Mesendoderm (in vitro differentiated cells): ENCODE measurements at regions not wholly inside any gene's neighbourhood (a gene's known extent, or its start where the extent isn't known, plus 50 kb on each side); places are given as distances from the start of the nearest gene placed in this dataset.

Experiments used
- DNase-seq: peaks from one replicate; pipeline ENCODE4 v3.0.0; 2013
- H2AK5ac ChIP-seq: 2 replicates; pipeline ENCODE4 v1.6.1; 2013; ENCODE audit warnings: low read length, inconsistent platforms
- H2BK120ac ChIP-seq: 2 replicates; pipeline ENCODE4 v1.6.1; 2013; ENCODE audit warnings: low read depth, mild to moderate bottlenecking, low read length, moderate library complexity, mixed read lengths
- H2BK15ac ChIP-seq: replicated peaks from 2 replicates; pipeline ENCODE4 v1.6.1; 2013; ENCODE audit warnings: low read depth, mild to moderate bottlenecking, moderate library complexity
- H2BK5ac ChIP-seq: 2 replicates; pipeline ENCODE4 v1.6.1; 2013; ENCODE audit warnings: low read length, inconsistent platforms
- H3K18ac ChIP-seq: 2 replicates; pipeline ENCODE4 v1.6.1; 2013; ENCODE audit warnings: mild to moderate bottlenecking, low read length, mixed read lengths
- H3K23ac ChIP-seq: one replicate; pipeline ENCODE4 v1.6.1; 2013; ENCODE audit warnings: low read length
- H3K27ac ChIP-seq: 2 replicates; pipeline ENCODE4 v1.5.1; 2013; ENCODE audit warnings: low read depth, mild to moderate bottlenecking, inconsistent platforms, low read length, moderate library complexity
- H3K27me3 ChIP-seq: 2 replicates; pipeline ENCODE4 v1.6.1; 2013; ENCODE audit warnings: low read length, control low read depth, mild to moderate bottlenecking, inconsistent platforms; ENCODE audit not compliant: insufficient read depth, poor library complexity
- H3K36me3 ChIP-seq: 2 replicates; pipeline ENCODE4 v1.6.1; 2013; ENCODE audit warnings: low read length, inconsistent platforms; ENCODE audit not compliant: control insufficient read depth, insufficient read depth
- H3K4ac ChIP-seq: one replicate; pipeline ENCODE4 v1.6.1; 2013; ENCODE audit warnings: low read depth, mild to moderate bottlenecking, low read length, moderate library complexity
- H3K4me1 ChIP-seq: 2 replicates; pipeline ENCODE4 v1.6.1; 2013; ENCODE audit warnings: low read depth, low read length, inconsistent platforms; ENCODE audit not compliant: control insufficient read depth
- H3K4me2 ChIP-seq: 2 replicates; pipeline ENCODE4 v1.6.1; 2013; ENCODE audit warnings: low read length
- H3K4me3 ChIP-seq: 2 replicates; pipeline ENCODE4 v1.5.1; 2013; ENCODE audit warnings: mild to moderate bottlenecking, low read length
- H3K56ac ChIP-seq: one replicate; pipeline ENCODE4 v1.6.1; 2013; ENCODE audit warnings: low read length
- H3K79me1 ChIP-seq: 2 replicates; pipeline ENCODE4 v1.6.1; 2013; ENCODE audit warnings: low read length, inconsistent platforms
- H3K79me2 ChIP-seq: 2 replicates; pipeline ENCODE4 v1.6.1; 2013; ENCODE audit warnings: mild to moderate bottlenecking, low read length; ENCODE audit not compliant: control insufficient read depth, insufficient read depth
- H3K9ac ChIP-seq: 2 replicates; pipeline ENCODE4 v1.6.1; 2013; ENCODE audit warnings: low read length, inconsistent platforms
- H4K5ac ChIP-seq: one replicate; pipeline ENCODE4 v1.6.1; 2013; ENCODE audit warnings: low read length
- H4K8ac ChIP-seq: one replicate; pipeline ENCODE4 v1.6.1; 2013; ENCODE audit warnings: low read depth, mild to moderate bottlenecking, control low read depth, low read length, moderate library complexity
- WGBS: extraction: QIAGEN DNeasy Blood & Tissue Kit; methylation state at CpG from one replicate; pipeline ENCODE4 v1.1.7; 2013; ENCODE audit warnings: low lambda C conversion rate, missing lambda C conversion rate; ENCODE audit not compliant: insufficient coverage; ENCODE audit errors: extremely low coverage; 5-methylcytosine and 5-hydroxymethylcytosine counted together

DNA sequence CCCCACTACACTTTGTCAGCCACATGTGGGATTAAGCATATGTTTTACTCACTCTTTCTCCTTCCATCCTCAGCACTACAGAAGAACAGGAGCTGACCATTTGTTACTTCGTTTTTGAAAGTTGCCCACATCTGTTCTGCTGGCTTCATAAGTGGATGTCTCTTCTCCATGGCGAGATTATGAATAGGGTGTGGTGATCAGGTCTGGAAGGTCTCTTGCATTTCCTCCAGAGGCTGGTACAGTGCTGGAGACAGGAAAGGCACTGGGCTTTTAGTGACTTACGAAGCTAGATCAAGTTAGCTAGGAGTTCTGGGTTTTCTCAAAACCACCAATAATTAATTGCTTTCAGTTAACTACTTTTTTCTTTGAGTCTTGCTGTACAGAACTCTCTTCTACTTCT is 136.5 kb downstream of the AQP4 start:
- H3K23ac ChIP-seq = no peak overlapping the region
- H3K9ac ChIP-seq = no peak overlapping the region
- no peaks in the 10 kb centered on the region for H3K79me2 ChIP-seq
- H4K8ac ChIP-seq = no peak overlapping the region
- H3K4me3 ChIP-seq = no peak overlapping the region
- H3K18ac ChIP-seq = no peak overlapping the region
- H3K27ac ChIP-seq = no peak overlapping the region
- H3K79me1 ChIP-seq = no peaks in the 10 kb centered on the region
- H3K4me2 ChIP-seq = no peak overlapping the region
- no peak overlapping the region for H3K4ac ChIP-seq
- H2BK5ac ChIP-seq = no peak overlapping the region
- H3K56ac ChIP-seq = no peak overlapping the region
- no peaks in the 10 kb centered on the region for H3K36me3 ChIP-seq
- no CpG with 5 or more reads among the region's 3 CpGs for WGBS
- no peaks in the 10 kb centered on the region for H3K4me1 ChIP-seq
- no peak overlapping the region for H2BK120ac ChIP-seq
- H3K27me3 ChIP-seq = no peaks in the 10 kb centered on the region
- no peak overlapping the region for H2BK15ac ChIP-seq
- no peak overlapping the region for H4K5ac ChIP-seq
- DNase-seq = no peak
- no peak overlapping the region for H2AK5ac ChIP-seq

- no peak overlapping the region for H3K23ac ChIP-seq
- no peak overlapping the region for H3K4me3 ChIP-seq
- no peak overlapping the region for H4K5ac ChIP-seq
- H3K18ac ChIP-seq = no peak overlapping the region
- WGBS = no CpG with 5 or more reads among the region's 3 CpGs
- H3K4ac ChIP-seq = no peak overlapping the region
- H3K27me3 ChIP-seq = no peaks in the 10 kb centered on the region
- H2BK120ac ChIP-seq = no peak overlapping the region
- H3K79me2 ChIP-seq = no peaks in the 10 kb centered on the region
- no peaks in the 10 kb centered on the region for H3K36me3 ChIP-seq
- no peak for DNase-seq
- H3K4me2 ChIP-seq = no peak overlapping the region
- no peak overlapping the region for H2BK5ac ChIP-seq
- H3K79me1 ChIP-seq = no peaks in the 10 kb centered on the region
- no peak overlapping the region for H2BK15ac ChIP-seq
- H3K4me1 ChIP-seq = no peaks in the 10 kb centered on the region
- no peak overlapping the region for H4K8ac ChIP-seq
- no peak overlapping the region for H3K56ac ChIP-seq
- no peak overlapping the region for H3K9ac ChIP-seq
- H2AK5ac ChIP-seq = no peak overlapping the region
- H3K27ac ChIP-seq = no peak overlapping the region
Observed at GRCh38 chr18:26723981-26724380, 141.5 kb downstream of the AQP4 start.

- no peak overlapping the region for H2BK5ac ChIP-seq
- no peak overlapping the region for H4K8ac ChIP-seq
- no peak overlapping the region for H3K56ac ChIP-seq
- H3K4me2 ChIP-seq = no peak overlapping the region
- no peak overlapping the region for H3K4ac ChIP-seq
- DNase-seq = no peak
- H3K18ac ChIP-seq = no peak overlapping the region
- no peak overlapping the region for H4K5ac ChIP-seq
- H2AK5ac ChIP-seq = no peak overlapping the region
- H3K36me3 ChIP-seq = no peaks in the 10 kb centered on the region
- no peak overlapping the region for H3K9ac ChIP-seq
- H3K4me1 ChIP-seq = no peaks in the 10 kb centered on the region
- no peaks in the 10 kb centered on the region for H3K79me1 ChIP-seq
- no peaks in the 10 kb centered on the region for H3K79me2 ChIP-seq
- no peak overlapping the region for H3K23ac ChIP-seq
- H3K4me3 ChIP-seq = no peak overlapping the region
- H3K27ac ChIP-seq = no peak overlapping the region
- no peaks in the 10 kb centered on the region for H3K27me3 ChIP-seq
- H2BK15ac ChIP-seq = no peak overlapping the region
- H2BK120ac ChIP-seq = no peak overlapping the region
- no CpG with 5 or more reads among the region's 2 CpGs for WGBS
Observed at GRCh38 chr18:26722565-26722931, 143.0 kb downstream of the AQP4 start.

GRCh38 chr18:26721854-26722564 is 143.5 kb downstream of the AQP4 start:
- Histone ChIP-seq H3K36me3 (no peaks in the 10 kb centered on the region), H2AK5ac (no peak overlapping the region), H2BK120ac (no peak overlapping the region), H2BK15ac (no peak overlapping the region), H3K27me3 (no peaks in the 10 kb centered on the region), H4K8ac (no peak overlapping the region), H3K23ac (no peak overlapping the region), H3K79me1 (no peaks in the 10 kb centered on the region), H3K4ac (no peak overlapping the region), H3K79me2 (no peaks in the 10 kb centered on the region), H3K56ac (no peak overlapping the region), H4K5ac (no peak overlapping the region), H3K4me3 (no peak overlapping the region), H3K4me2 (no peak overlapping the region), H2BK5ac (no peak overlapping the region), H3K4me1 (no peaks in the 10 kb centered on the region), H3K9ac (no peak overlapping the region), H3K18ac (no peak overlapping the region), H3K27ac (no peak overlapping the region)
- WGBS = no CpG with 5 or more reads among the region's 9 CpGs
- DNase-seq = no peak

- no CpG with 5 or more reads among the region's 1 CpG for WGBS
Observed at GRCh38 chr18:26719896-26720295, 145.6 kb downstream of the AQP4 start.

DNA sequence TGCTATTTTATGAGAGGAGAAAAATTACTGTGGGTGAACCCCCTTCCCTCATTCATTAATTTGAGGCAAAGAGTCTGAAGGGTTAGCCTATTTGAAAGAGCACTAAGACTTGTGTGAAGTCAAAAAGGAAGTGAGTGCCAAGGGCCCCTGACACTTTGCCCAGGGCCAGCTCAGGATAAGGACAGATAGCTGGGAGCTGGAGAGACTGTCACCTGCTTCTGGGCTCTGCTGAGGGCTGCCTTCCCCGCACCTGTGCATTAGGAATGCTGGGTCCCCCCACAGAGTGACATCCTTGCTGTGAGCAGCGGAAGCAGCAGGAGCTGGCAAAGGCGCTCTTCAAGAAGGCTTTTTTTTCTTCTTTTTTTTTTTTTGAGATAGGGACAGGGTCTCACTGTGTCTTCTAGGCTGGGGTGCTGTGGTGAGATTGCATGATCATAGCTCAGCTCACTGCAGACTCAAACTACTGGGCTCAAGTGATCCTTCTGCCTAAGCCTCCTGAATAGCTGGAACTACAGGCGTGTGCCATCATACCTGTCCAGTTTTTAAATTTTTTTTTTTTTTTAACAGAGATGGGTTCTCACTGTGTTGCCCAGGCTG is 148.3 kb downstream of the AQP4 start:
- Histone ChIP-seq H3K23ac (no peak overlapping the region), H3K4me1 (peaks cover 3% of the 10 kb centered on the region), H2BK15ac (no peak overlapping the region), H3K9ac (no peak overlapping the region), H3K18ac (no peak overlapping the region), H4K8ac (no peak overlapping the region), H4K5ac (no peak overlapping the region), H3K79me2 (no peaks in the 10 kb centered on the region), H3K27ac (no peak overlapping the region), H3K36me3 (no peaks in the 10 kb centered on the region), H3K79me1 (no peaks in the 10 kb centered on the region), H3K27me3 (no peaks in the 10 kb centered on the region), H2BK5ac (no peak overlapping the region), H3K4me2 (no peak overlapping the region), H3K4me3 (no peak overlapping the region), H2AK5ac (no peak overlapping the region), H2BK120ac (no peak overlapping the region), H3K56ac (no peak overlapping the region), H3K4ac (no peak overlapping the region)
- no CpG with 5 or more reads among the region's 4 CpGs for WGBS
- DNase-seq = no peak

More at GRCh38 chr18:26719896-26720295, 145.6 kb downstream of the AQP4 start:
- no peaks in the 10 kb centered on the region for H3K4me1 ChIP-seq
- H4K8ac ChIP-seq = no peak overlapping the region
- no peak overlapping the region for H2BK5ac ChIP-seq
- no peak overlapping the region for H2AK5ac ChIP-seq
- H2BK120ac ChIP-seq = no peak overlapping the region
- no peaks in the 10 kb centered on the region for H3K79me1 ChIP-seq
- no peak overlapping the region for H3K9ac ChIP-seq
- H3K18ac ChIP-seq = no peak overlapping the region
- no peak for DNase-seq
- no peak overlapping the region for H3K4me3 ChIP-seq
- no peaks in the 10 kb centered on the region for H3K27me3 ChIP-seq
- no peak overlapping the region for H3K4me2 ChIP-seq
- no peak overlapping the region for H3K27ac ChIP-seq
- H4K5ac ChIP-seq = no peak overlapping the region
- H3K79me2 ChIP-seq = no peaks in the 10 kb centered on the region
- H3K23ac ChIP-seq = no peak overlapping the region
- no peak overlapping the region for H2BK15ac ChIP-seq
- no peaks in the 10 kb centered on the region for H3K36me3 ChIP-seq
- H3K4ac ChIP-seq = no peak overlapping the region
- H3K56ac ChIP-seq = no peak overlapping the region
